Stimulated activated CD8-positive, alpha-beta memory T cell treated with anti-CD3 and anti-CD28 coated beads, Interleukin-4, amount 100 ng/mL, for 4 hours (primary cell): ENCODE measurements at regions not wholly inside any gene's neighbourhood (a gene's known extent, or its start where the extent isn't known, plus 50 kb on each side); places are given as distances from the start of the nearest gene placed in this dataset.

ENCODE experiments used
- DNase-seq, 2 donors: peaks; one replicate each; pipeline ENCODE4 v3.0.0-alpha.2; 2020; ENCODE audit warnings: low read depth in 2 of 2, low spot score in 1 of 2

GRCh38 chr1:117678246-117678977, 72.6 kb downstream of the TENT5C start:
- DNase-seq: no peak

GRCh38 chr1:117679299-117679698, 73.5 kb downstream of the TENT5C start:
- no peak for DNase-seq

- DNase-seq: no peak
Observed at GRCh38 chr1:117679868-117680267, 74.0 kb downstream of the TENT5C start.

GRCh38 chr1:117680316-117681002, 74.6 kb downstream of the TENT5C start:
- no peak for DNase-seq

- DNase-seq: no peak
Observed at GRCh38 chr1:117681093-117681900, 75.4 kb downstream of the TENT5C start.

GRCh38 chr1:117681901-117682250, 76.0 kb downstream of the TENT5C start:
- DNase-seq: no peak

GRCh38 chr1:117682372-117682771, 76.5 kb downstream of the TENT5C start:
- no peak for DNase-seq

- DNase-seq: no peak
Observed at GRCh38 chr1:117683571-117684285, 77.9 kb downstream of the TENT5C start.

- DNase-seq: no peak
Observed at GRCh38 chr1:117685936-117686806, 80.3 kb downstream of the TENT5C start.

GRCh38 chr1:117686907-117687306, 81.1 kb downstream of the TENT5C start:
- DNase-seq: no peak

- DNase-seq: no peak
Observed at GRCh38 chr1:117689997-117690625, 84.3 kb downstream of the TENT5C start.

GRCh38 chr1:117691942-117692341, 86.1 kb downstream of the TENT5C start:
- DNase-seq: no peak

GRCh38 chr1:117694543-117694942, 88.7 kb downstream of the TENT5C start:
- no peak for DNase-seq

- DNase-seq: no peak
Observed at GRCh38 chr1:117695796-117696490, 90.1 kb downstream of the TENT5C start.

- DNase-seq: no peak
Observed at GRCh38 chr1:117696561-117696960, 90.7 kb downstream of the TENT5C start.

GRCh38 chr1:117697220-117697781, 91.5 kb downstream of the TENT5C start:
- DNase-seq: no peak

- DNase-seq: no peak
Observed at GRCh38 chr1:117698398-117699160, 92.7 kb downstream of the TENT5C start.

GRCh38 chr1:117699953-117700352, 94.1 kb downstream of the TENT5C start:
- no peak for DNase-seq
